Tibial nerve (tissue), 4 donors: ENCODE measurements at regions not wholly inside any gene's neighbourhood (a gene's known extent, or its start where the extent isn't known, plus 50 kb on each side); places are given as distances from the start of the nearest gene placed in this dataset.

Source experiments
- CTCF ChIP-seq, 5 experiments: fragments of 200-600 bp in 3 of 5; fragments of 450-650 bp in 2 of 5; sonication (generic) in 3 of 5; IDR thresholded peaks; one replicate each; pipeline ENCODE4 v1.5.1; 2016 to 2019; ENCODE audit warnings: antibody characterized with exemption in 5 of 5, mild to moderate bottlenecking in 3 of 5, moderate library complexity in 2 of 5
- EP300 ChIP-seq, 2 donors: sonication (generic); formaldehyde crosslinking; IDR thresholded peaks; one replicate each; pipeline ENCODE4 v1.6.1; 2017; ENCODE audit warnings: antibody characterized with exemption in 2 of 2, mild to moderate bottlenecking in 1 of 2
- POLR2A ChIP-seq, 2 donors: fragments of 450-650 bp; IDR thresholded peaks; one replicate each; pipeline ENCODE4 v1.6.1; 2017; ENCODE audit warnings: antibody characterized with exemption in 2 of 2, mild to moderate bottlenecking in 2 of 2, moderate library complexity in 2 of 2

GRCh38 chr2:65999103-65999502 lies 435.8 kb upstream of the MEIS1 start:
- TF ChIP-seq CTCF (IDR thresholded peaks at IDR 0.05) (no peak), POLR2A (IDR thresholded peaks at IDR 0.05) (no peak), EP300 (IDR thresholded peaks at IDR 0.05) (no peak)
